D721Med (cell line): ENCODE measurements at regions not wholly inside any gene's neighbourhood (a gene's known extent, or its start where the extent isn't known, plus 50 kb on each side); places are given as distances from the start of the nearest gene placed in this dataset.
A peak's percentile ranks its signal among the peaks of the same experiment; 100 is the strongest.

Experiments
- DNase-seq: peaks from one replicate; pipeline ENCODE4 v3.0.0; 2011; ENCODE audit warnings: low spot score; ENCODE audit not compliant: insufficient read length
- FAIRE-seq: peaks from 2 replicates; lab custom pipeline; 2011; peaks lifted over from hg19 to GRCh38; lab: Jason Lieb, UNC
- TF ChIP-seq, protein P1 (sequence below): IDR thresholded peaks from 2 replicates; pipeline ENCODE4 v1.5.1; 2012; ENCODE audit warnings: mild to moderate bottlenecking, control low read depth; ENCODE audit not compliant: insufficient read depth; ENCODE audit errors: missing control alignments

DNA sequence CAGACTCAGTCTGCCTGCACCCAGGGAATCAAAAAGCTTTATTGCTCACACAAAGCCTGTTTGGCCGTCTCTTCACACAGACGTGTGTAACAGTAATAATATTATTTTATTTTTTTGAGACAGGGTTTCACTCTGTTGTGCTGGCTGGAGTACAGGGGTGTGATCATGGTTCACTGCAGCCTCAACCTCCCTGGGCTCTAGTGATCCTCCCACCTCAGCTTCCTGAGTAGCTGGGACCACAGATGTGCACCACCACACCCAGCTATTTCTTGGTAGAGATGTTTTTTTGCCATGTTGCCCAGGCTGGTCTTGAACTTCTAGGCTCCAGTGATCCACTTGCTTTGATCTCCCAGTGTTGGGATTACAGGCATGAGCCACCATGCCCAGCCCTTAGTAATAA, 88.4 kb upstream of the DCD start:
- FAIRE-seq = no peak
- TF ChIP-seq, protein P1, sequence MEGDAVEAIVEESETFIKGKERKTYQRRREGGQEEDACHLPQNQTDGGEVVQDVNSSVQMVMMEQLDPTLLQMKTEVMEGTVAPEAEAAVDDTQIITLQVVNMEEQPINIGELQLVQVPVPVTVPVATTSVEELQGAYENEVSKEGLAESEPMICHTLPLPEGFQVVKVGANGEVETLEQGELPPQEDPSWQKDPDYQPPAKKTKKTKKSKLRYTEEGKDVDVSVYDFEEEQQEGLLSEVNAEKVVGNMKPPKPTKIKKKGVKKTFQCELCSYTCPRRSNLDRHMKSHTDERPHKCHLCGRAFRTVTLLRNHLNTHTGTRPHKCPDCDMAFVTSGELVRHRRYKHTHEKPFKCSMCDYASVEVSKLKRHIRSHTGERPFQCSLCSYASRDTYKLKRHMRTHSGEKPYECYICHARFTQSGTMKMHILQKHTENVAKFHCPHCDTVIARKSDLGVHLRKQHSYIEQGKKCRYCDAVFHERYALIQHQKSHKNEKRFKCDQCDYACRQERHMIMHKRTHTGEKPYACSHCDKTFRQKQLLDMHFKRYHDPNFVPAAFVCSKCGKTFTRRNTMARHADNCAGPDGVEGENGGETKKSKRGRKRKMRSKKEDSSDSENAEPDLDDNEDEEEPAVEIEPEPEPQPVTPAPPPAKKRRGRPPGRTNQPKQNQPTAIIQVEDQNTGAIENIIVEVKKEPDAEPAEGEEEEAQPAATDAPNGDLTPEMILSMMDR = no peak
- no peak for DNase-seq

DNA sequence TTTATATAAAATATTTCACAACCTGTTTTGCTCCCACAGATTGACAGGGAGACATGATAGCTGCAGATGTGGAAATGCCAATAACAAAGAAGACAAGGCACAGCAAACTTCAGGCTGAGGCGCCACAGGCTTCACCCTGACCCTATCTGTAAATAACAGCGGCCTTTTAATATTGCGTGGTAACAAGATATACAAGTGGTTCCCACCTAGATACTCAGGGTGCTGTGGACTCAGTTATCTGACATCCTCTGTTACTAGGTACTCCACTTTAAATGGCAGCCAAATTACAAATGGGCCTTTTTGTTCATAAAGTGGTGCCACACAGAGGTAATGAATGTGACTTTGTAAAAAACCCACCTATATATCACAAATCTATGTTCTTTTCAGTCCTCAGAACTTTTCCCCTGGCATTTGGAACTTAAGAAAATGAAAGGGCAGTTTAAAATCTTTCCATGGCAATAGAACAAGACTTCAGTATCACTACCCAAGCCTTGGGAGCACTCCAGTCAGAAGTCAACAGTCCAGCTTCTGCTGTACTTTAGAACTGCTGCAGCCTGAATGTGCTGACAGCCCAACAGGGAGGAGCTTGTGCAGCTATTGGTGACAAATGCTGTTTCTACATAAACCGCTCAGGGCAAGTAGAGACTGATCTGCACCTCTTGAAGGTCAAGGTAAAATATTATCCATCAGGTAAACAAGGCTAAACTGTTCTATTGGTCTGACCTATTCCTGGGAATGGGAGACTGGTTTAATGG, 86.2 kb upstream of the DCD start:
- TF ChIP-seq, protein P1 = no peak
- FAIRE-seq (no peak), DNase-seq (no peak)

DNA sequence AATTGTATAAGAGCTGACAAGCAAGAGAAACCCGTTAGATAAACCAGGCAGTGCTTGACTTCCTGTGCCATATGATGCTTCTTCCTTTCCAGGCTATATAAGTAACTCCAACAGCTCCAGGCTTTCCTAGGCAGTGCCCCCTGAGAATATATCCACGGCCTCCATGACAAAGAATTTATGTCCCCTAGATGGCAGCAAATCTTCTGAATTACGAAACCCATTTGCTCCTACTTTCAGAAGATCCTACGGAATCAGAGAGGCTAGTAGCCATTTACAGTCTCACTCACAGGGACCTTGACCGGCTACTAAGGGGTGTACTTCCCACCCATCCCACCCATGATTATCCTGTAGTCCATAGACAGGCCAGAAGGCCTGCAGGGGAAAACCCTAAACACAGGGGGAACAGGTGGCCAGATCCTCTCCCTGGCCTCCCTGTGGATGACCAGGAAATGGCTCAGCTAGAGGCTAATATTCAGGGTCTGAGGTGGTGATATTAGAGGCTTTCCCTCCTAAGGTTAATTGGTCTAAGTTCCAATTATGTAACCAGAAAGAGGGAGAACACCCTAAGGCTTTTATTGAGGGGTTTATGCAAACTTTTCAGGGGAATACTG, 77.2 kb upstream of the DCD start:
- TF ChIP-seq, protein P1 = peak; percentile 27
- no peak for DNase-seq
- no peak for FAIRE-seq

DNA sequence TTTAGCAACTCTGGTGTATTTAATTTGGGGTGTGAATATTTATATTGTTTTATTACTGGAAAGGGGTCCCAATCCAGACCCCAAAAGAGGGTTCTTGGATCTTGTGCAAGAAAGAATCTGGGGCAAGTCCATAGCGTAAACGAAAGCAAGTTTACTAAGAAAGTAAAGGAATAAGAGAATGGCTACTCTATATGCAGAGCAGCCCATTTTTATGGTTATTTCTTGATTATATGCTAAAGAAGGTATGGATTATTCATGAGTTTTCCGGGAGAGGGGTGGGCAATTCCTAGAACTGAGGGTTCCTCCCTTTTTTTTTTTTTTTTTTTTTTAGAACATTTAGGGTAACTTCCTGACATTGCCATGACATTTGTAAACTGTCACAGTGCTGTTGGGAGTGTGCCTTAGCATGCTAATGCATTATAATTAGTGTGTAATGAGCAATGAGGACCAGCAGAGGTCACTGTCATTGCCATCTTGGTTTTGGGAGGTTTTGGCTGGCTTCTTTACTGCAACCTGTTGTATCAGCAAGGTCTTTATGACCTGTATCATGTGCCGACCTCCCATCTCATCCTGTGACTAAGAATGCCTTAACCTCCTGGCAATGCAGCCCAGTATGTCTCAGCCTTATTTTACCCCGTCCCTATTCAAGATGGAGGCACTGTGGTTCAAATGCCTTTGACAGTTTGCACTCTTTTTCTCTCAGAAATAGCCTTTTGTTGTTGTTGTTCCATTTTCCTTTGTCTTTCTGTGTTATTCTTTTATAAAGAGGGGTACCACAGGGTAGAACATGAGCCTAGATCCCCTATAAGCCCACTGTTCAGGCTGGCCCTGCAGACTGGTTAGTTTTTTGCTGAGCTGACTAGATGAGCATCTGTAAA, 75.5 kb upstream of the DCD start:
- TF ChIP-seq, protein P1 = peak; percentile 41
- no peak for DNase-seq
- no peak for FAIRE-seq

DNA sequence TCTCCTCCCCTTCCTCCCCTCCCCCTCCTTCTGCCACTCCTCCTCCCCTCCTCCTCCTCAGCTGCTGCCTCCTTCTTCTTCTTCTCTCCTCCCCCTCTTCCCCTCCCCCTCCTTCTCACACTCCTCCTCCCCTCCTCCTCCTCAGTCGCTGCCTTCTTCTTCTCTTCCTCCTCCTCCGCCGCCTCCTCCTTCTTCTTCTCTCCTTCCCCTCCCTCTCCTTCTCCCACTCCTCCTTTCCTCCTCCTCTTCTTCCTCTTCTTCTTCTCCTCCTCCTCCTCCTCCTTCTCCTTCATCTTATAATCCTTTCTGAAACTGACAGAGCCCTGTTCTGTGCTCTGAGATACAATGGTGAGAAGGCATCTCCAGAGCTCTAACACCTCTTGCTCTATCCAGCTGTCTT, 73.1 kb upstream of the DCD start:
- TF ChIP-seq, protein P1 = no peak
- DNase-seq (no peak), FAIRE-seq (no peak)

DNA sequence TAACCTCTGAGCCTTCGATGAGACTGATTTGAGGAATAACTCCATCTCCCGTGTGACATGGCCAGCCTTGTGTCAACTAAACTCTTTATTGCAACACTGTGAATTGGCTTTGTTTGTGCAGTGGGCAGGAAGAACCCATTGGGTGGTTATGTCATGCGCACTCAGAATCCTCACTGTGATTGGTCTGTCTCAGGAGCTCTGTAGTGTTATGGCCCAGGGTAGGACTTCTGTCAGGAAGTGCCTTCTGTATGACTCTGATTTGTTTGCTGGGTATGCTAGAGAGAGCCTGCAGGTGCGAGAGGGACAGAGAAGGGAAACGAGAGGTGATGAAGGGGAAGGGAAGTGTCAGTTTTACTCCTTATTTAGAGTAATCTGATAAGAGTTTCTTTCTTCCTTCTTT, 71.5 kb upstream of the DCD start:
- TF ChIP-seq, protein P1 = no peak
- no peak for FAIRE-seq
- DNase-seq = no peak
